ENCODE measurements at regions not wholly inside any gene's neighbourhood (a gene's known extent, or its start where the extent isn't known, plus 50 kb on each side); places are given as distances from the start of the nearest gene placed in this dataset.

DNA sequence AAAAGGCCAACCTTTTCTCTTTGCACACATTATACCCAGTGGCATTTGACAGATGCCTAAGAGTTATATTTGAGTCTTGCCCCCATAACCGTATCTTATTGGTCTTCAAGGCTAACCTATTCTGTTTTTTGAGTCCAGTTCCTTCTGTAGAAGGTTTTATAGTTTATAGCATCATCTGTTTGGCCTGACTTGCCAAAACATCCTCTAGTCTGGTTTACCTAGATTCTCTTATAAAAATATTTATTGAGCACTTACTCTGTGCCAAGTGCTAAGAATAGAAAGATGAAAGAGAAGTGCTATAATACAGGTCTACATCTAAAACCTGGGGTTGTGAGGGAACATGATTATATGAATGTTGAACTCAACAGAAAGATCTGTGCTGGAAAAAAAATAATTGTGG lies 55.9 kb upstream of the PIP4K2A start:
- TF ChIP-seq SP1 (CRISPR knock-in tag; conservative IDR thresholded peaks at IDR 0.05) (no peak), CREB1 (CRISPR knock-in tag; IDR thresholded peaks at IDR 0.05) (no peak), KAT7 (CRISPR knock-in tag; IDR thresholded peaks at IDR 0.05; ENCODE audit: borderline replicate concordance) (no peak), ZNF138 (CRISPR knock-in tag; conservative IDR thresholded peaks at IDR 0.05) (no peak)
- TF ChIP-seq, protein P1, sequence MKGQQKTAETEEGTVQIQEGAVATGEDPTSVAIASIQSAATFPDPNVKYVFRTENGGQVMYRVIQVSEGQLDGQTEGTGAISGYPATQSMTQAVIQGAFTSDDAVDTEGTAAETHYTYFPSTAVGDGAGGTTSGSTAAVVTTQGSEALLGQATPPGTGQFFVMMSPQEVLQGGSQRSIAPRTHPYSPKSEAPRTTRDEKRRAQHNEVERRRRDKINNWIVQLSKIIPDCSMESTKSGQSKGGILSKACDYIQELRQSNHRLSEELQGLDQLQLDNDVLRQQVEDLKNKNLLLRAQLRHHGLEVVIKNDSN (CRISPR knock-in tag; IDR thresholded peaks at IDR 0.05): no peak
- TF ChIP-seq, protein P2, sequence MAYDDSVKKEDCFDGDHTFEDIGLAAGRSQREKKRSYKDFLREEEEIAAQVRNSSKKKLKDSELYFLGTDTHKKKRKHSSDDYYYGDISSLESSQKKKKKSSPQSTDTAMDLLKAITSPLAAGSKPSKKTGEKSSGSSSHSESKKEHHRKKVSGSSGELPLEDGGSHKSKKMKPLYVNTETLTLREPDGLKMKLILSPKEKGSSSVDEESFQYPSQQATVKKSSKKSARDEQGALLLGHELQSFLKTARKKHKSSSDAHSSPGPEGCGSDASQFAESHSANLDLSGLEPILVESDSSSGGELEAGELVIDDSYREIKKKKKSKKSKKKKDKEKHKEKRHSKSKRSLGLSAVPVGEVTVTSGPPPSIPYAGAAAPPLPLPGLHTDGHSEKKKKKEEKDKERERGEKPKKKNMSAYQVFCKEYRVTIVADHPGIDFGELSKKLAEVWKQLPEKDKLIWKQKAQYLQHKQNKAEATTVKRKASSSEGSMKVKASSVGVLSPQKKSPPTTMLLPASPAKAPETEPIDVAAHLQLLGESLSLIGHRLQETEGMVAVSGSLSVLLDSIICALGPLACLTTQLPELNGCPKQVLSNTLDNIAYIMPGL (CRISPR knock-in tag; IDR thresholded peaks at IDR 0.05): no peak
- TF ChIP-seq, protein P3, sequence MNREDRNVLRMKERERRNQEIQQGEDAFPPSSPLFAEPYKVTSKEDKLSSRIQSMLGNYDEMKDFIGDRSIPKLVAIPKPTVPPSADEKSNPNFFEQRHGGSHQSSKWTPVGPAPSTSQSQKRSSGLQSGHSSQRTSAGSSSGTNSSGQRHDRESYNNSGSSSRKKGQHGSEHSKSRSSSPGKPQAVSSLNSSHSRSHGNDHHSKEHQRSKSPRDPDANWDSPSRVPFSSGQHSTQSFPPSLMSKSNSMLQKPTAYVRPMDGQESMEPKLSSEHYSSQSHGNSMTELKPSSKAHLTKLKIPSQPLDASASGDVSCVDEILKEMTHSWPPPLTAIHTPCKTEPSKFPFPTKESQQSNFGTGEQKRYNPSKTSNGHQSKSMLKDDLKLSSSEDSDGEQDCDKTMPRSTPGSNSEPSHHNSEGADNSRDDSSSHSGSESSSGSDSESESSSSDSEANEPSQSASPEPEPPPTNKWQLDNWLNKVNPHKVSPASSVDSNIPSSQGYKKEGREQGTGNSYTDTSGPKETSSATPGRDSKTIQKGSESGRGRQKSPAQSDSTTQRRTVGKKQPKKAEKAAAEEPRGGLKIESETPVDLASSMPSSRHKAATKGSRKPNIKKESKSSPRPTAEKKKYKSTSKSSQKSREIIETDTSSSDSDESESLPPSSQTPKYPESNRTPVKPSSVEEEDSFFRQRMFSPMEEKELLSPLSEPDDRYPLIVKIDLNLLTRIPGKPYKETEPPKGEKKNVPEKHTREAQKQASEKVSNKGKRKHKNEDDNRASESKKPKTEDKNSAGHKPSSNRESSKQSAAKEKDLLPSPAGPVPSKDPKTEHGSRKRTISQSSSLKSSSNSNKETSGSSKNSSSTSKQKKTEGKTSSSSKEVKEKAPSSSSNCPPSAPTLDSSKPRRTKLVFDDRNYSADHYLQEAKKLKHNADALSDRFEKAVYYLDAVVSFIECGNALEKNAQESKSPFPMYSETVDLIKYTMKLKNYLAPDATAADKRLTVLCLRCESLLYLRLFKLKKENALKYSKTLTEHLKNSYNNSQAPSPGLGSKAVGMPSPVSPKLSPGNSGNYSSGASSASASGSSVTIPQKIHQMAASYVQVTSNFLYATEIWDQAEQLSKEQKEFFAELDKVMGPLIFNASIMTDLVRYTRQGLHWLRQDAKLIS (CRISPR knock-in tag; IDR thresholded peaks at IDR 0.05; ENCODE audit: borderline replicate concordance): no peak
- TF ChIP-seq, protein P4, sequence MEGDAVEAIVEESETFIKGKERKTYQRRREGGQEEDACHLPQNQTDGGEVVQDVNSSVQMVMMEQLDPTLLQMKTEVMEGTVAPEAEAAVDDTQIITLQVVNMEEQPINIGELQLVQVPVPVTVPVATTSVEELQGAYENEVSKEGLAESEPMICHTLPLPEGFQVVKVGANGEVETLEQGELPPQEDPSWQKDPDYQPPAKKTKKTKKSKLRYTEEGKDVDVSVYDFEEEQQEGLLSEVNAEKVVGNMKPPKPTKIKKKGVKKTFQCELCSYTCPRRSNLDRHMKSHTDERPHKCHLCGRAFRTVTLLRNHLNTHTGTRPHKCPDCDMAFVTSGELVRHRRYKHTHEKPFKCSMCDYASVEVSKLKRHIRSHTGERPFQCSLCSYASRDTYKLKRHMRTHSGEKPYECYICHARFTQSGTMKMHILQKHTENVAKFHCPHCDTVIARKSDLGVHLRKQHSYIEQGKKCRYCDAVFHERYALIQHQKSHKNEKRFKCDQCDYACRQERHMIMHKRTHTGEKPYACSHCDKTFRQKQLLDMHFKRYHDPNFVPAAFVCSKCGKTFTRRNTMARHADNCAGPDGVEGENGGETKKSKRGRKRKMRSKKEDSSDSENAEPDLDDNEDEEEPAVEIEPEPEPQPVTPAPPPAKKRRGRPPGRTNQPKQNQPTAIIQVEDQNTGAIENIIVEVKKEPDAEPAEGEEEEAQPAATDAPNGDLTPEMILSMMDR (IDR thresholded peaks at IDR 0.05): no peak
- TF ChIP-seq, protein P5, sequence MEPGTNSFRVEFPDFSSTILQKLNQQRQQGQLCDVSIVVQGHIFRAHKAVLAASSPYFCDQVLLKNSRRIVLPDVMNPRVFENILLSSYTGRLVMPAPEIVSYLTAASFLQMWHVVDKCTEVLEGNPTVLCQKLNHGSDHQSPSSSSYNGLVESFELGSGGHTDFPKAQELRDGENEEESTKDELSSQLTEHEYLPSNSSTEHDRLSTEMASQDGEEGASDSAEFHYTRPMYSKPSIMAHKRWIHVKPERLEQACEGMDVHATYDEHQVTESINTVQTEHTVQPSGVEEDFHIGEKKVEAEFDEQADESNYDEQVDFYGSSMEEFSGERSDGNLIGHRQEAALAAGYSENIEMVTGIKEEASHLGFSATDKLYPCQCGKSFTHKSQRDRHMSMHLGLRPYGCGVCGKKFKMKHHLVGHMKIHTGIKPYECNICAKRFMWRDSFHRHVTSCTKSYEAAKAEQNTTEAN (CRISPR knock-in tag; IDR thresholded peaks at IDR 0.05): no peak
- TF ChIP-seq, protein P6, sequence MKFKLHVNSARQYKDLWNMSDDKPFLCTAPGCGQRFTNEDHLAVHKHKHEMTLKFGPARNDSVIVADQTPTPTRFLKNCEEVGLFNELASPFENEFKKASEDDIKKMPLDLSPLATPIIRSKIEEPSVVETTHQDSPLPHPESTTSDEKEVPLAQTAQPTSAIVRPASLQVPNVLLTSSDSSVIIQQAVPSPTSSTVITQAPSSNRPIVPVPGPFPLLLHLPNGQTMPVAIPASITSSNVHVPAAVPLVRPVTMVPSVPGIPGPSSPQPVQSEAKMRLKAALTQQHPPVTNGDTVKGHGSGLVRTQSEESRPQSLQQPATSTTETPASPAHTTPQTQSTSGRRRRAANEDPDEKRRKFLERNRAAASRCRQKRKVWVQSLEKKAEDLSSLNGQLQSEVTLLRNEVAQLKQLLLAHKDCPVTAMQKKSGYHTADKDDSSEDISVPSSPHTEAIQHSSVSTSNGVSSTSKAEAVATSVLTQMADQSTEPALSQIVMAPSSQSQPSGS (CRISPR knock-in tag; IDR thresholded peaks at IDR 0.05; ENCODE audit: borderline replicate concordance, low read depth): no peak
